ENCODE measurements at regions not wholly inside any gene's neighbourhood (a gene's known extent, or its start where the extent isn't known, plus 50 kb on each side); places are given as distances from the start of the nearest gene placed in this dataset.
A peak's percentile ranks its signal among the peaks of the same experiment; 100 is the strongest.

- ChIA-PET POLR2A (ENCODE audit: low non-redundant PET) (no interaction called here), CTCF (interaction anchor here (0.7 to 1.2 kb wide), 2 partner anchors 144 to 420 kb away, joined by 3 to 6 read pairs; no protein-coding TSS in a partner anchor)
- no peak overlapping the region for H3K27ac ChIP-seq
- no peak for TF ChIP-seq CTCF (conservative IDR thresholded peaks at IDR 0.05; ENCODE audit: low read depth)
- DNase-seq (ENCODE audit: low spot score), result no peak
These were observed 291.1 kb downstream of the MTX2 start for GRCh38 chr2:176560296-176560695.

- no peak overlapping the region for H3K27ac ChIP-seq
- no peak for TF ChIP-seq CTCF (conservative IDR thresholded peaks at IDR 0.05; ENCODE audit: low read depth)
- ChIA-PET POLR2A (ENCODE audit: low non-redundant PET) (no interaction called here), CTCF (interaction anchor here (0.5 to 1.1 kb wide), 2 partner anchors 54 to 84 kb away, joined by 3 read pairs; no protein-coding TSS in a partner anchor)
- DNase-seq (ENCODE audit: low spot score), result no peak
These were observed 292.5 kb downstream of the MTX2 start for GRCh38 chr2:176561706-176562105.

- peak overlapping the region; percentile 47; the same call in 1 of the 2 replicates for H3K27ac ChIP-seq
- POLR2A ChIA-PET (ENCODE audit: low non-redundant PET), result no interaction called here
- peak; percentile 32 for DNase-seq (ENCODE audit: low spot score)
These were observed 293.3 kb downstream of the MTX2 start for GRCh38 chr2:176562359-176563078.

GRCh38 chr2:176565641-176566323 lies 296.5 kb downstream of the MTX2 start:
- ChIA-PET CTCF (interaction anchor here (0.6 to 0.7 kb wide), 2 partner anchors 118 to 381 kb away, joined by 3 read pairs; no protein-coding TSS in a partner anchor), POLR2A (ENCODE audit: low non-redundant PET) (no interaction called here)
- no peak for TF ChIP-seq CTCF (conservative IDR thresholded peaks at IDR 0.05; ENCODE audit: low read depth)
- DNase-seq (ENCODE audit: low spot score), result no peak
- H3K27ac ChIP-seq, result no peak overlapping the region

More at GRCh38 chr2:176562359-176563078, 293.3 kb downstream of the MTX2 start:
- no peak for TF ChIP-seq CTCF (conservative IDR thresholded peaks at IDR 0.05; ENCODE audit: low read depth)
- CTCF ChIA-PET, result no interaction called here

GRCh38 chr2:176566496-176566895 lies 297.3 kb downstream of the MTX2 start:
- CTCF ChIA-PET, result interaction anchor here (0.6 to 1.7 kb wide), 2 partner anchors 12 to 282 kb away, joined by 3 to 7 read pairs; no protein-coding TSS in a partner anchor
- POLR2A ChIA-PET (ENCODE audit: low non-redundant PET), result interaction anchor here (0.6 kb wide), 1 partner anchor 553 kb away, joined by 3 read pairs; no protein-coding TSS in a partner anchor
- no peak for TF ChIP-seq CTCF (conservative IDR thresholded peaks at IDR 0.05; ENCODE audit: low read depth)
- no peak overlapping the region for H3K27ac ChIP-seq
- DNase-seq (ENCODE audit: low spot score), result no peak

- CTCF ChIA-PET, result interaction anchor here (0.6 to 1.7 kb wide), 2 partner anchors 13 to 283 kb away, joined by 3 to 7 read pairs; no protein-coding TSS in a partner anchor
- DNase-seq (ENCODE audit: low spot score), result no peak
- H3K27ac ChIP-seq, result no peak overlapping the region
- no peak for TF ChIP-seq CTCF (conservative IDR thresholded peaks at IDR 0.05; ENCODE audit: low read depth)
- POLR2A ChIA-PET (ENCODE audit: low non-redundant PET), result interaction anchor here (0.6 kb wide), 1 partner anchor 552 kb away, joined by 3 read pairs; no protein-coding TSS in a partner anchor
These were observed 297.7 kb downstream of the MTX2 start for GRCh38 chr2:176566961-176567360.

Measured in RWPE1 (cell line).